ENCODE measurements at regions not wholly inside any gene's neighbourhood (a gene's known extent, or its start where the extent isn't known, plus 50 kb on each side); places are given as distances from the start of the nearest gene placed in this dataset.

- no peak for DNase-seq
These were observed 523.7 kb downstream of the NR2F1-AS1 start for GRCh38 chr5:93057311-93057710.

GRCh38 chr5:93055971-93056370 lies 525.0 kb downstream of the NR2F1-AS1 start:
- DNase-seq: no peak

GRCh38 chr5:93055561-93055960 lies 525.5 kb downstream of the NR2F1-AS1 start:
- DNase-seq: no peak

GRCh38 chr5:93054424-93055163 lies 526.4 kb downstream of the NR2F1-AS1 start:
- DNase-seq: no peak

- no peak for DNase-seq
These were observed 527.2 kb downstream of the NR2F1-AS1 start for GRCh38 chr5:93053825-93054224.

- no peak for DNase-seq
These were observed 532.2 kb downstream of the NR2F1-AS1 start for GRCh38 chr5:93048858-93049257.

- DNase-seq: peak; percentile 43
These were observed 536.0 kb downstream of the NR2F1-AS1 start for GRCh38 chr5:93044859-93045666.

GRCh38 chr5:93039888-93040287 lies 541.1 kb downstream of the NR2F1-AS1 start:
- no peak for DNase-seq

GRCh38 chr5:93034621-93035590 lies 546.1 kb downstream of the NR2F1-AS1 start:
- peak; percentile 93 for DNase-seq

GRCh38 chr5:93022796-93023447 lies 558.1 kb downstream of the NR2F1-AS1 start:
- no peak for DNase-seq

GRCh38 chr5:93022211-93022610 lies 558.8 kb downstream of the NR2F1-AS1 start:
- DNase-seq: no peak

GRCh38 chr5:93019896-93020295 lies 561.1 kb downstream of the NR2F1-AS1 start:
- DNase-seq: no peak

- DNase-seq: no peak
These were observed 562.6 kb downstream of the NR2F1-AS1 start for GRCh38 chr5:93018461-93018860.

GRCh38 chr5:93017849-93018248 lies 563.2 kb downstream of the NR2F1-AS1 start:
- DNase-seq: no peak

GRCh38 chr5:93017376-93017775 lies 563.6 kb downstream of the NR2F1-AS1 start:
- DNase-seq: no peak

- DNase-seq: no peak
These were observed 570.4 kb downstream of the NR2F1-AS1 start for GRCh38 chr5:93010616-93011015.

GRCh38 chr5:93010037-93010436 lies 571.0 kb downstream of the NR2F1-AS1 start:
- DNase-seq: no peak

- DNase-seq: no peak
These were observed 572.4 kb downstream of the NR2F1-AS1 start for GRCh38 chr5:93008502-93009207.

GRCh38 chr5:93006915-93007314 lies 574.1 kb downstream of the NR2F1-AS1 start:
- DNase-seq: no peak

GRCh38 chr5:92998456-92998855 lies 582.6 kb downstream of the NR2F1-AS1 start:
- no peak for DNase-seq

- DNase-seq: no peak
These were observed 586.6 kb downstream of the NR2F1-AS1 start for GRCh38 chr5:92994392-92994791.

Measured in renal pelvis (tissue), 1 donor.